ENCODE measurements at regions not wholly inside any gene's neighbourhood (a gene's known extent, or its start where the extent isn't known, plus 50 kb on each side); places are given as distances from the start of the nearest gene placed in this dataset.

GRCh38 chr14:29035134-29035533 lies 268.5 kb downstream of the FOXG1 start:
- TF ChIP-seq EP300 (IDR thresholded peaks at IDR 0.05; ENCODE audit: borderline replicate concordance) = no peak
- TF ChIP-seq TEAD4 (IDR thresholded peaks at IDR 0.05) = no peak
- TF ChIP-seq CEBPB (IDR thresholded peaks at IDR 0.05) = no peak
- no peak for TF ChIP-seq FOXM1 (IDR thresholded peaks at IDR 0.05; ENCODE audit: borderline replicate concordance, low read depth)
- TF ChIP-seq MAX (IDR thresholded peaks at IDR 0.05) = no peak
- TF ChIP-seq YY1 (IDR thresholded peaks at IDR 0.05; ENCODE audit: low read depth) = no peak
- TF ChIP-seq TCF12 (IDR thresholded peaks at IDR 0.05; ENCODE audit: low read depth) = no peak
- TF ChIP-seq NFIC (IDR thresholded peaks at IDR 0.05) = no peak
- TF ChIP-seq EGR1 (IDR thresholded peaks at IDR 0.05) = no peak

GRCh38 chr14:29037411-29037810 lies 270.8 kb downstream of the FOXG1 start:
- no peak for TF ChIP-seq YY1 (IDR thresholded peaks at IDR 0.05; ENCODE audit: low read depth)
- no peak for TF ChIP-seq USF1 (IDR thresholded peaks at IDR 0.05)
- TF ChIP-seq REST (IDR thresholded peaks at IDR 0.05; ENCODE audit: low read depth) = no peak
- TF ChIP-seq MAX (IDR thresholded peaks at IDR 0.05) = no peak
- TF ChIP-seq ZBTB7A (IDR thresholded peaks at IDR 0.05; ENCODE audit: low read depth) = no peak
- TF ChIP-seq TEAD4 (IDR thresholded peaks at IDR 0.05) = no peak
- no peak for TF ChIP-seq TCF12 (IDR thresholded peaks at IDR 0.05; ENCODE audit: low read depth)
- no peak for TF ChIP-seq CREB1 (IDR thresholded peaks at IDR 0.05; ENCODE audit: low read depth)
- TF ChIP-seq TAF1 (IDR thresholded peaks at IDR 0.05; ENCODE audit: low read depth) = no peak
- TF ChIP-seq CEBPB (IDR thresholded peaks at IDR 0.05) = no peak
- no peak for TF ChIP-seq EP300 (IDR thresholded peaks at IDR 0.05; ENCODE audit: borderline replicate concordance)

- TF ChIP-seq REST (IDR thresholded peaks at IDR 0.05; ENCODE audit: low read depth) (no peak), CREB1 (IDR thresholded peaks at IDR 0.05; ENCODE audit: low read depth) (no peak), YY1 (IDR thresholded peaks at IDR 0.05; ENCODE audit: low read depth) (no peak), TAF1 (IDR thresholded peaks at IDR 0.05; ENCODE audit: low read depth) (no peak), FOXM1 (IDR thresholded peaks at IDR 0.05; ENCODE audit: borderline replicate concordance, low read depth) (no peak), ZBTB7A (IDR thresholded peaks at IDR 0.05; ENCODE audit: low read depth) (no peak), RAD21 (IDR thresholded peaks at IDR 0.05; ENCODE audit: low read depth) (no peak), NFIC (IDR thresholded peaks at IDR 0.05) (no peak), MAX (IDR thresholded peaks at IDR 0.05) (no peak), EP300 (IDR thresholded peaks at IDR 0.05; ENCODE audit: borderline replicate concordance) (no peak), USF1 (IDR thresholded peaks at IDR 0.05) (no peak), TEAD4 (IDR thresholded peaks at IDR 0.05) (no peak), CEBPB (IDR thresholded peaks at IDR 0.05) (no peak), EGR1 (IDR thresholded peaks at IDR 0.05) (no peak), TCF12 (IDR thresholded peaks at IDR 0.05; ENCODE audit: low read depth) (no peak)
Observed at GRCh38 chr14:29039171-29039570, 272.6 kb downstream of the FOXG1 start.

- no peak for TF ChIP-seq ZBTB7A (IDR thresholded peaks at IDR 0.05; ENCODE audit: low read depth)
- no peak for TF ChIP-seq TCF12 (IDR thresholded peaks at IDR 0.05; ENCODE audit: low read depth)
- TF ChIP-seq CEBPB (IDR thresholded peaks at IDR 0.05) = no peak
- TF ChIP-seq RAD21 (IDR thresholded peaks at IDR 0.05; ENCODE audit: low read depth) = no peak
- no peak for TF ChIP-seq YY1 (IDR thresholded peaks at IDR 0.05; ENCODE audit: low read depth)
- no peak for TF ChIP-seq USF1 (IDR thresholded peaks at IDR 0.05)
- TF ChIP-seq TEAD4 (IDR thresholded peaks at IDR 0.05) = no peak
- TF ChIP-seq CREB1 (IDR thresholded peaks at IDR 0.05; ENCODE audit: low read depth) = no peak
- TF ChIP-seq NFIC (IDR thresholded peaks at IDR 0.05) = no peak
Observed at GRCh38 chr14:29042551-29042950, 276.0 kb downstream of the FOXG1 start.

- TF ChIP-seq RAD21 (IDR thresholded peaks at IDR 0.05; ENCODE audit: low read depth) (no peak), CREB1 (IDR thresholded peaks at IDR 0.05; ENCODE audit: low read depth) (no peak), TAF1 (IDR thresholded peaks at IDR 0.05; ENCODE audit: low read depth) (no peak), USF1 (IDR thresholded peaks at IDR 0.05) (no peak), TCF12 (IDR thresholded peaks at IDR 0.05; ENCODE audit: low read depth) (no peak), EGR1 (IDR thresholded peaks at IDR 0.05) (no peak), NFIC (IDR thresholded peaks at IDR 0.05) (no peak), REST (IDR thresholded peaks at IDR 0.05; ENCODE audit: low read depth) (no peak), MAX (IDR thresholded peaks at IDR 0.05) (no peak), YY1 (IDR thresholded peaks at IDR 0.05; ENCODE audit: low read depth) (no peak), CEBPB (IDR thresholded peaks at IDR 0.05) (no peak), FOXM1 (IDR thresholded peaks at IDR 0.05; ENCODE audit: borderline replicate concordance, low read depth) (no peak), ZBTB7A (IDR thresholded peaks at IDR 0.05; ENCODE audit: low read depth) (no peak), TEAD4 (IDR thresholded peaks at IDR 0.05) (no peak)
Observed at GRCh38 chr14:29043737-29044136, 277.1 kb downstream of the FOXG1 start.
